ENCODE measurements at regions not wholly inside any gene's neighbourhood (a gene's known extent, or its start where the extent isn't known, plus 50 kb on each side); places are given as distances from the start of the nearest gene placed in this dataset.

DNA sequence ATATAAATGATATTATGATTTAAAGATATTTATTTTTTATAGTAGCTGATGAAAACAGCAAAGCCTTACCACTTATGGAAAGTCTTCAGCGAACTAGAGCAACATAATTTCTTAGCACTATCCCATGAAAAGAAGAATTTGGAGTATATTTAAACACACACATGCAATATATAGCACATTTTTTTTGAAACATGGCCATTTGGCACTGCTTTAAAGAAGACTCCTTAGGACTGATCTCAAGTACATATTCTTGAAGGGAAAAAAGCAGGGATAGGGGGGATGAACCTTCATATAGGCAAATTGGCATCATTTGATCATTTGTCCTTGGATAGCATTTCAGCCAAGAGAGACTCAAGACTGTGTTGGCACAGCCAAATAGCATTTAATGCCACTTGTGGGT is 193.3 kb downstream of the ANKRD50 start:
- DNase-seq: no peak

DNA sequence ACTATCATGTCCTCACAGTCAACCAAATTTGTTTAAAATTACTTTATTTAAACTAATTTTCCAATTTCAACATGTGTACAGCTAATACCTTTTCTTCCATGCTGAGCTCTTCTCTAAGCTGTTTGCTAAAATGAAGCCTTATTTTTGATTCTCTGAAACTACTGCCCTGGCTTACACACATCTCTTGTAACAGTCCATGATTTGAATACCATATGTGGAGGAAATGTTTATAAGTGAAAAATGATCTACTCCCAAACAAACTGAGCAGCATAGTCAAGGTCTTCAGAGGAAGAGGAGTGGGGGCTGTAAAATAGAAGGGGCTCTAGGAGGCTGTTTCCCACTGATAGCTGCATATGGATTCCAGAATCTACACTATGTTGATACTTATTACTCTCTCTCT is 188.7 kb downstream of the ANKRD50 start:
- no peak for DNase-seq

- no peak for DNase-seq
Observed at GRCh38 chr4:124525524-124525923, 187.0 kb downstream of the ANKRD50 start.

GRCh38 chr4:124526331-124526730 is 186.2 kb downstream of the ANKRD50 start:
- DNase-seq: no peak

DNA sequence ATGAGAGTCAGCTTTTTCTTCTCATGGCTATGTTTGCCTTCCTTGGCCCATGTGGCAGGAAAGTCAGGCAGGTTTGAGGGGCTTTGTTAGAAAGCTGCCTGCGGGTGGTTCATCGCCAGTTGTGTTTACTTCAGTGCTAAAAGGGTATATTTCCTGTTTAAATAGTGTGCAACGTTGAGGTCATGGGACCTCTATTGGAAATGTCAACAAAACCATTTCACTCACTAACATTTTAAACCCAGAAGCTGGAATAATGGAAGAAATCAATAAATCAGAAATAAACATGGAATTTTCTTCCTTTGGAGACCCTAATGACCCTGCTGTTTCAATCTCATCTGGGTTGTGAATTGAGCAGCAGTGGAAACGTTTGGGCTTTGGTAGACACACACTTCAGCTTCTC is 185.8 kb downstream of the ANKRD50 start:
- no peak for DNase-seq

DNA sequence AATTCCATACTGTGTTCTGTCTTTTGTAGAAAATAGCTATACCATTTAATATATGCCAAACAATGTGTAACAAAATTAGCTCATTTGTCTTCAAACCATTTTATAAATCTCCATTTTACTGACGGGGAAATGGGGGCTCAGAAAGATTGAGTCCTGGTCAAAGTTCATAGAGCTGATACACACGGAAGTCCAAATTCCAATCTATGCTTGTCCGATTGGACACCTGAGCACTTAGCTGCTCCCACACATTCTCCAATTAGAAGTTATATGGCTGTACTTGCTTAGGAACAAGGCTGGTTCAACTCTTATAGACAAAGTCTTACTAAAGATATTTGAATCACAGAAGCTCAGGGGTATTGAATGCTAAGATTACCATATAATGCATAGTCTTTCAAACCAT is 185.2 kb downstream of the ANKRD50 start:
- DNase-seq: no peak

GRCh38 chr4:124529131-124529530 is 183.4 kb downstream of the ANKRD50 start:
- no peak for DNase-seq

DNA sequence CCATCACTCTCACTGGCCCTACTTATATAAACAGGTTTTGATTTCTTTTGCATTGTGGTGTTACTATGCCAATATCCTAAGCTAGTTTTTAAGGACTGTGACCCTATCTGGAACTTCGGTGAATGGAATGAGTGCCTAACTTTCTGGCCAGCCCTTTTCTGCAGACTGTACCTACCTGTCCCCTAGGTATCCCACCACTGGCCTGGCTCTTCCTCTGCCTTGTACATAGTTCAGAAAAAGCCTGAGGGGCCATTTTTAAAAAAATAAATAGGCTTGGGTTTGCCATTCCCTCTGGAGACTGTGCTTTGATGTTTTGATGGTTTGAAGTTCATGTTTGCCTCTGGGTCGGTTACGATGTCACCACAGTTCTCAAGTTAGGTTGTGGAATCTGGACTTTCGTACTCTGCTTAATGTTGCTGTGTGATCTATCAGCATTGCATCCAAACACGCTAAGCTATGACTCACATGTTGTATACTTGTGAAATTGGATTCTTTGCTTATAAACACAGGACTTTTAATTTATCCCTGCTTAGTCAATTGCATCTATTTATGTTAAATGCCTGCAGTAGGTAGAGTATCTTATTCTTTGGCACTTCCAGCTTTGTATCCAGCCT is 182.0 kb downstream of the ANKRD50 start:
- no peak for DNase-seq

- no peak for DNase-seq
Observed at GRCh38 chr4:124534131-124534530, 178.4 kb downstream of the ANKRD50 start.

DNA sequence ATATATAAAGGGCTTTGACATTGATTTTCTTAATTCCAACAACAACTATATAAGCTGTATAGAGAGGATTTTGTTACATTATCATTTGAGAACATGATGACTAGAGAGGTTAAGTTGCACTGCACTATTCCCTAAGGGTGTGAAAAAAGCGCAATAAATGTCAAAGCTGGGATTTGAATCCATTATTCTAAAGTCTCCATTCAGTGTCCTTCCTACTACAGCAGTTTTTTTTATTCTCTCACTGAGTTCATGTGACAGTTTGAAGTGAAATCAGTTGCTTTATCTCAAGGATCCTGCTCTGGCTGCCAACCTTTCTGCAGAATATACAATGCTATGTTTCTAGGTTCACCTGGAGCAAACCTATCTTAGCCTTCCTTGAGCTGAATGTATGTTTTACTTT is 177.5 kb downstream of the ANKRD50 start:
- no peak for DNase-seq

- no peak for DNase-seq
Observed at GRCh38 chr4:124536946-124537345, 175.6 kb downstream of the ANKRD50 start.

- DNase-seq: no peak
Observed at GRCh38 chr4:124537971-124538370, 174.6 kb downstream of the ANKRD50 start.

GRCh38 chr4:124540014-124540413 is 172.5 kb downstream of the ANKRD50 start:
- no peak for DNase-seq

- no peak for DNase-seq
Observed at GRCh38 chr4:124541652-124542420, 170.7 kb downstream of the ANKRD50 start.

- no peak for DNase-seq
Observed at GRCh38 chr4:124555959-124556358, 156.6 kb downstream of the ANKRD50 start.

DNA sequence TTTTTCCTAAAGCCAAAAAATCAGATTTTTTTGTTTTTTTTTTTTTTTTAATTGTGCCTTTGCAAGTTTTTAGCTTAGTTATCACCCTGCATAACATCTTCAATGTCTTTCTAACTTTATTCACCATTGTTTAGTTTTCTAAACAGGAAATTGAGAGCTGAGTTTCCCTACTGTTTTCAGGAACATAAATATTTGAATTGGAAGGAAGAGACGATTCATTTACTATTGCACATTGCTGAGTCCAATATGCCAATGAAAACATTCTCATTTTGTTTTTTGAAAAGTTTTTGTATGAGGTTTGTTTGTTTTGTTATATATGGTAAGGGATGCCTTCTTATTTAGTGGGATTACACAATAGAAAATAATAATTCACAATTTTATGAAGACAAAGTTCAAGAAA is 148.4 kb downstream of the ANKRD50 start:
- DNase-seq: no peak

- no peak for DNase-seq
Observed at GRCh38 chr4:124565371-124565770, 147.2 kb downstream of the ANKRD50 start.

DNA sequence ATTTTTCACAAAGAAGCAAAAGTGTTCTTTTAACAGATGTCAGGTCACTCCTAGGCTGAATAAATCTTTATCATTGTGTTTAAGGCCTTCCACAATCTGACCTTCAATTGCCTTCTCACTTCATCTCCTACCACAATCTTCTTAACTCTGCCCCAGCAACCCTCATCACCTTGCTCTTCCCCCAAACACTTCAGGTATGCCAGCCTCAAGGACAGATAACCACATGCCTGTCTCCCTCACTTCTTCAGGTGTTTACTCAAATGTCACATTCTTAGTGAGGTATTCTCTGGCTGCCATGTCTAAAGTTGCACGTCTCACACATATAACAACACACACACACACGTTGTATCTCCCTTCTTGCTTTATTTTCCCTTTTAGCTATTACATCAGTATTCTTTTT is 146.5 kb downstream of the ANKRD50 start:
- no peak for DNase-seq

- DNase-seq: no peak
Observed at GRCh38 chr4:124573056-124573455, 139.5 kb downstream of the ANKRD50 start.

GRCh38 chr4:124579896-124580295 is 132.6 kb downstream of the ANKRD50 start:
- no peak for DNase-seq

- no peak for DNase-seq
Observed at GRCh38 chr4:124583797-124584196, 128.7 kb downstream of the ANKRD50 start.

DNA sequence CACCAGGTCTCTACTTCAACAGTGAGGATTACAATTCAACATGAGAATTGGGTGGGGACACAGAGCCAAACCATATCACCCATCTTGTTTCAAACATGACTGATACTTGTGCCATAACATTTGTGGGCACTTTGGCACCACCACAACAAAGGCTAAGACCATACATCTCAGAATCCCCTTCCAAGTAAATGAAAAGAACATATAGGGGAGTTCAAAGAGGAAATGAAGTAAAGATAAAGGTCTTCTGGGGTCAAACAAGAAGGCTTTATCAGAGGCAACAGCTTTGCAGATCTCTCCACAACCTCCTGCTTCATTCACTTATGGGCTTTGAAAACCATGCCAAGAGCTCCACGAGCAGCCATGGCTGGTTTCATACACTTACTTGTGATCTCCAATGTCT is 122.7 kb downstream of the ANKRD50 start:
- no peak for DNase-seq

- DNase-seq: no peak
Observed at GRCh38 chr4:124590480-124590879, 122.1 kb downstream of the ANKRD50 start.

DNA sequence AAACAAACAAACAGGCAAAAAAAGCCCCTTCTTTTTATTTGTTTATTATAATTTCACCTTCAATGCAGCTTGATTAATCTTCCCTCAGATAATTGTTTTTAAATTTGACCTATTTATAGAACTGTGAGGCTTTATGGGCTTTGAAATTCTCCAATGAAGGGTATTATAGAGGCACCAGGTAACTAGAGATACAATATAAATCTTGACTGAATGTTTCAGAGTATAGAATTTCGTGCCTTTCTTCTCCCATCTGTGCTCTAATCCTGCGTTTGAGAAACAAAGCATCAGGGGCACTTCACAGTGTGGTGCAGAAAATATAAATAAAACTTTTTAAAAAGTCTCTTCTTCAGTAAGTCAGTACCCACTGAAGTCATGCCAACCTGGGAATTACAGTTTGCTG is 120.9 kb downstream of the ANKRD50 start:
- no peak for DNase-seq

DNA sequence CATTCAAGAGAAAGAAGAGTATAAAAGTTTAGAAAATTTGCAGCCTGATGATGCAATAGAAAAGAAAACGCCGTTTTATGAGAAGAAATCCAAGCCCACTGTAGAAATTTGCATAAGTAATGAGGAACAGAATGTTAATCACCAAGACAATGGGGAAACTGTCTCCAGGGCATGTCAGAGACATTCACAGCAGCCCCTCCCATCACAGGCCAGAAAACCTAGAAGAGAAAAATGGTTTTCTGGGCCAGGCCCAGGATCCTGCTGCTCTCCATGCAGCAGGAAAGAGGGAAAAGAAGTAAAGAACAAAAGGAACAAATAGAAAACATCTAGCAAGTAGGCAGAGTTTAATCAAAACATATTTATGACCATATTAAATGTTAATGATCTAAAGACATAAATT is 119.0 kb downstream of the ANKRD50 start:
- no peak for DNase-seq
